HEK293 (cell line): ENCODE measurements at regions not wholly inside any gene's neighbourhood (a gene's known extent, or its start where the extent isn't known, plus 50 kb on each side); places are given as distances from the start of the nearest gene placed in this dataset.

Experiments
- CTCF ChIA-PET: fragments of 350-600 bp; formaldehyde crosslinking; extraction: SDS; loops from one replicate; lab custom pipeline; 2021; ENCODE audit warnings: antibody characterized with exemption; lab: Yijun Ruan, JAX
- POLR2A ChIA-PET: fragments of 300-600 bp; formaldehyde crosslinking; extraction: SDS; loops from one replicate; lab custom pipeline; 2020; ENCODE audit warnings: antibody characterized with exemption, inconsistent platforms; lab: Yijun Ruan, JAX
- H3K27ac ChIP-seq: fragments of 200-500 bp; sonication (Bioruptor generic); 2 replicates; pipeline ENCODE4 v1.5.1; 2014; ENCODE audit warnings: low read depth, low read length, control low read depth, inconsistent platforms; ENCODE audit errors: extremely low read depth
- H3K36me3 ChIP-seq, 2 experiments: fragments of 200-500 bp in 1 of 2; sonication (Bioruptor generic) in 1 of 2; 1 replicate in 1 of 2; 2 replicates in 1 of 2; pipeline ENCODE4 v1.5.1; 2014 to 2017; ENCODE audit warnings: inconsistent platforms in 2 of 2, low read length in 2 of 2; ENCODE audit not compliant: control insufficient read depth in 2 of 2, insufficient read depth in 1 of 2
- H3K4me1 ChIP-seq: fragments of 200-500 bp; sonication (Bioruptor generic); 2 replicates; pipeline ENCODE4 v1.5.1; 2014; ENCODE audit warnings: mild to moderate bottlenecking, low read length, inconsistent platforms; ENCODE audit not compliant: control insufficient read depth, insufficient read depth
- H3K4me3 ChIP-seq: 2 replicates; pipeline ENCODE4 v1.5.1; 2011; ENCODE audit warnings: low read depth, mild to moderate bottlenecking, control low read depth, low read length, moderate library complexity
- H3K9me3 ChIP-seq: fragments of 200-500 bp; sonication (Bioruptor generic); 2 replicates; pipeline ENCODE4 v1.5.1; 2014; ENCODE audit warnings: low read depth, low read length, inconsistent platforms; ENCODE audit not compliant: control insufficient read depth, insufficient read depth
- BCL11A ChIP-seq: fragments of 450-650 bp; formaldehyde crosslinking; IDR thresholded peaks from 2 replicates; pipeline ENCODE4 v1.5.1; 2016; ENCODE audit warnings: low read depth, missing biosample characterization, missing genetic modification characterization
- HOXA7 ChIP-seq: sonication (generic); formaldehyde crosslinking; IDR thresholded peaks from 2 replicates; pipeline ENCODE4 v1.8.1; 2022; ENCODE audit warnings: missing genetic modification reagents, borderline replicate concordance
- KLF1 ChIP-seq: fragments of 450-650 bp; formaldehyde crosslinking; IDR thresholded peaks from 2 replicates; pipeline ENCODE4 v1.5.1; 2016; ENCODE audit warnings: missing biosample characterization, missing genetic modification characterization
- YY1 ChIP-seq: fragments of 450-650 bp; formaldehyde crosslinking; IDR thresholded peaks from 2 replicates; pipeline ENCODE4 v1.5.1; 2018; ENCODE audit warnings: missing biosample characterization, missing genetic modification characterization
- ZNF184 ChIP-seq: fragments of 450-650 bp; IDR thresholded peaks from 2 replicates; pipeline ENCODE4 v1.5.1; 2018; ENCODE audit warnings: missing biosample characterization, mild to moderate bottlenecking, missing genetic modification characterization
- ZNF274 ChIP-seq, 2 experiments: fragments of 200-500 bp in 1 of 2; fragments of 450-650 bp in 1 of 2; sonication (Bioruptor generic) in 1 of 2; formaldehyde crosslinking in 1 of 2; IDR thresholded peaks; 2 replicates each; pipeline versions ENCODE4 v1.5.1 to v1.6.1; 2014 to 2016; ENCODE audit warnings: borderline replicate concordance in 1 of 2, inconsistent platforms in 1 of 2, low read length in 1 of 2, missing biosample characterization in 1 of 2, missing genetic modification characterization in 1 of 2
- ZNF292 ChIP-seq: fragments of 450-650 bp; formaldehyde crosslinking; IDR thresholded peaks from 2 replicates; pipeline ENCODE4 v1.5.1; 2016; ENCODE audit warnings: low read depth, missing biosample characterization, missing genetic modification characterization, borderline replicate concordance
- ZNF48 ChIP-seq: fragments of 450-650 bp; formaldehyde crosslinking; IDR thresholded peaks from 2 replicates; pipeline ENCODE4 v1.5.1; 2016; ENCODE audit warnings: missing biosample characterization, missing genetic modification characterization
- TF ChIP-seq, protein P1 (sequence below): fragments of 450-650 bp; formaldehyde crosslinking; IDR thresholded peaks from 2 replicates; pipeline ENCODE4 v1.5.1; 2016; ENCODE audit warnings: missing biosample characterization, missing genetic modification characterization
- TF ChIP-seq, protein P2 (sequence below): fragments of 450-650 bp; IDR thresholded peaks from 2 replicates; pipeline ENCODE4 v1.5.1; 2018; ENCODE audit warnings: missing biosample characterization, missing genetic modification characterization
- TF ChIP-seq, protein P3 (sequence below): fragments of 450-650 bp; formaldehyde crosslinking; IDR thresholded peaks from 2 replicates; pipeline ENCODE4 v1.5.1; 2016; ENCODE audit warnings: missing biosample characterization, missing genetic modification characterization
- TF ChIP-seq, protein P4 (sequence below): fragments of 450-650 bp; formaldehyde crosslinking; IDR thresholded peaks from 2 replicates; pipeline ENCODE4 v1.5.1; 2016; ENCODE audit warnings: missing biosample characterization, missing genetic modification characterization, borderline replicate concordance

DNA sequence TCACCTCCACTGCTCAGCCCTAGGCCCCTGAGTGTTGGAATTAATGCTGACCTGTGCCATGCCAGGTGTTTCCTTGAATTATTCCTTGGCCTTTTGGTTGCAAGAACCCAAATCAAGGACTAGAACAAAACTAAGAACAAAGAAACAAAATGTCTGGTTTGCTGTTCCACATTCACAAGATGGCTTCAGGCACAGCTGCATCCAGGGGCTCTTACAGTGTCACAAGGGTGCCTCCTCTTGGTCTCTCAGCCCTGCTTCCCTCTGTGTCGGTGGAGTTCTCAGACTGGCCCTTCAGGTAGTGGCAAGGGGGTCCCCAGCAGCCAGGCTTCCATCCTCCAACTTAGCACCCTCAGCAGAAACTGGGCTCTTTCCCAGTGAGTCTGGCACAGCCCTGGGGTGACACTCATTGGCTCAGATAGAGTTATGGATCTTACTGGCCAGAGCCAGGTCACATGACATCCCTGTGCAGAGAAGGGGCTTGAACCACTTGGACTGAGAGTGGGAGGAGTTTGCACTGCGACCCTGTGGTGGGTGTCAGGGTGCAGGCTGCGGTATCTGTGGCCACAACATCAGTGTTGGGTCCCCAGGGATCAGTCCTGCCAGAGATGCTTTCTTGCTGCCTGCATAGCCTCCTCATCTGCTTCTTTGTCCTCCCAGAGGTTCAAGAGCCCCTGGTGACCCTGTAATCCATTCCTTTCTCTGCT, 427.7 kb upstream of the SULF2 start:
- TF ChIP-seq, protein P1, sequence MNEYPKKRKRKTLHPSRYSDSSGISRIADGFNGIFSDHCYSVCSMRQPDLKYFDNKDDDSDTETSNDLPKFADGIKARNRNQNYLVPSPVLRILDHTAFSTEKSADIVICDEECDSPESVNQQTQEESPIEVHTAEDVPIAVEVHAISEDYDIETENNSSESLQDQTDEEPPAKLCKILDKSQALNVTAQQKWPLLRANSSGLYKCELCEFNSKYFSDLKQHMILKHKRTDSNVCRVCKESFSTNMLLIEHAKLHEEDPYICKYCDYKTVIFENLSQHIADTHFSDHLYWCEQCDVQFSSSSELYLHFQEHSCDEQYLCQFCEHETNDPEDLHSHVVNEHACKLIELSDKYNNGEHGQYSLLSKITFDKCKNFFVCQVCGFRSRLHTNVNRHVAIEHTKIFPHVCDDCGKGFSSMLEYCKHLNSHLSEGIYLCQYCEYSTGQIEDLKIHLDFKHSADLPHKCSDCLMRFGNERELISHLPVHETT (tag by site-specific recombination): no peak
- no peak for TF ChIP-seq HOXA7
- H3K36me3 ChIP-seq: no peaks in the 10 kb centered on the region
- CTCF ChIA-PET: interaction anchor here (1.0 kb wide), 1 partner anchor 42 kb away, joined by 5 read pairs; no protein-coding TSS in a partner anchor
- H3K4me1 ChIP-seq: no peaks in the 10 kb centered on the region
- H3K4me3 ChIP-seq: no peak overlapping the region
- H3K27ac ChIP-seq: no peak overlapping the region
- H3K9me3 ChIP-seq: no peaks in the 10 kb centered on the region
- POLR2A ChIA-PET: no interaction called here

DNA sequence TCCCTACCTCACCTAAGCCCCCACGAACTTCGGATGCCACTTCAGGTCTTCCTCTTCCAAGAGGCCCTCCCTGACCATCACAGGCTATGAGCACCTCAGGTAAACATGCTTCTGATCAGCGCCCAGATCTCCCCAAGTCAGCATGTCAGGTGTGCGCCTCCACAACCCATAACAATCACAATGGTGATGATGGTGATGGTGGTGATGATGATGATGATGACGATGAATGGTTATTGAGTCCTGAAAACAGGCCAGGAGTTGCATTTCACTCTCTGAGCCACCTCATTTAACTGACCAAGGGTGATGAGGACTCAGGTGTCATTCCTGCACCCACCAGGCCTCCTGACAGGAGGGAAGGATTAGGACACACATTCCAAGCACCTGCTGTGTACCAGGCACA, 426.6 kb upstream of the SULF2 start:
- CTCF ChIA-PET: no interaction called here
- no peak overlapping the region for H3K4me3 ChIP-seq
- POLR2A ChIA-PET: no interaction called here
- TF ChIP-seq ZNF48: no peak
- TF ChIP-seq, protein P2, sequence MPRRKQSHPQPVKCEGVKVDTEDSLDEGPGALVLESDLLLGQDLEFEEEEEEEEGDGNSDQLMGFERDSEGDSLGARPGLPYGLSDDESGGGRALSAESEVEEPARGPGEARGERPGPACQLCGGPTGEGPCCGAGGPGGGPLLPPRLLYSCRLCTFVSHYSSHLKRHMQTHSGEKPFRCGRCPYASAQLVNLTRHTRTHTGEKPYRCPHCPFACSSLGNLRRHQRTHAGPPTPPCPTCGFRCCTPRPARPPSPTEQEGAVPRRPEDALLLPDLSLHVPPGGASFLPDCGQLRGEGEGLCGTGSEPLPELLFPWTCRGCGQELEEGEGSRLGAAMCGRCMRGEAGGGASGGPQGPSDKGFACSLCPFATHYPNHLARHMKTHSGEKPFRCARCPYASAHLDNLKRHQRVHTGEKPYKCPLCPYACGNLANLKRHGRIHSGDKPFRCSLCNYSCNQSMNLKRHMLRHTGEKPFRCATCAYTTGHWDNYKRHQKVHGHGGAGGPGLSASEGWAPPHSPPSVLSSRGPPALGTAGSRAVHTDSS: peak; percentile 84
- TF ChIP-seq, all 188 proteins: peak for 1
- Histone ChIP-seq H3K36me3 (no peaks in the 10 kb centered on the region), H3K27ac (no peak overlapping the region), H3K4me1 (no peaks in the 10 kb centered on the region), H3K9me3 (no peaks in the 10 kb centered on the region)

DNA sequence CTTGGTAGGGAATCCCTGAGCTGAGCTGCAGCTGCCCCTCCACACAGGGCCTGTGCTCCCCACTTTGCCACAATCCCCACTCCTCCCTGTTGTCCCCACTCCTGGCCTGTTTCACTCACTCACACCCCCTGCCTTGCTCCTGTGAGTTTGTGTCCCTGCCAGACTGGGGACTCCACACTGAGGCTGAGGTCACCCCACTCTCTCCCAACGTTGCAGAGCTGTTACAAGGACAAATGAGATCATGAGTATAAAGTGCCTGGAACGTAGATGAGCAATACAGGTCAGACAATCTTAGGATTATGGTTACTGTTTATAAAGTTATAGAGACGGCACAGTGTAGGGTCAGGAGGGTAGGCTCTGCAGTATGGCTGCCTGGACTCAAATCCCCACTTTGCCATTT, 426.0 kb upstream of the SULF2 start:
- POLR2A ChIA-PET: no interaction called here
- no peaks in the 10 kb centered on the region for H3K9me3 ChIP-seq
- H3K36me3 ChIP-seq: no peaks in the 10 kb centered on the region
- no peak overlapping the region for H3K4me3 ChIP-seq
- CTCF ChIA-PET: no interaction called here
- TF ChIP-seq, protein P3, sequence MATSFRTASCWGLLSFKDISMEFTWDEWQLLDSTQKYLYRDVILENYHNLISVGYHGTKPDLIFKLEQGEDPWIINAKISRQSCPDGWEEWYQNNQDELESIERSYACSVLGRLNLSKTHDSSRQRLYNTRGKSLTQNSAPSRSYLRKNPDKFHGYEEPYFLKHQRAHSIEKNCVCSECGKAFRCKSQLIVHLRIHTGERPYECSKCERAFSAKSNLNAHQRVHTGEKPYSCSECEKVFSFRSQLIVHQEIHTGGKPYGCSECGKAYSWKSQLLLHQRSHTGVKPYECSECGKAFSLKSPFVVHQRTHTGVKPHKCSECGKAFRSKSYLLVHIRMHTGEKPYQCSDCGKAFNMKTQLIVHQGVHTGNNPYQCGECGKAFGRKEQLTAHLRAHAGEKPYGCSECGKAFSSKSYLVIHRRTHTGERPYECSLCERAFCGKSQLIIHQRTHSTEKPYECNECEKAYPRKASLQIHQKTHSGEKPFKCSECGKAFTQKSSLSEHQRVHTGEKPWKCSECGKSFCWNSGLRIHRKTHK (tag by site-specific recombination): 0 out of 2 replicates have a peak, but pooled peaks have one; percentile 22
- no peak for TF ChIP-seq YY1
- TF ChIP-seq, all 188 proteins: peak for 1
- Histone ChIP-seq H3K4me1 (no peaks in the 10 kb centered on the region), H3K27ac (no peak overlapping the region)

DNA sequence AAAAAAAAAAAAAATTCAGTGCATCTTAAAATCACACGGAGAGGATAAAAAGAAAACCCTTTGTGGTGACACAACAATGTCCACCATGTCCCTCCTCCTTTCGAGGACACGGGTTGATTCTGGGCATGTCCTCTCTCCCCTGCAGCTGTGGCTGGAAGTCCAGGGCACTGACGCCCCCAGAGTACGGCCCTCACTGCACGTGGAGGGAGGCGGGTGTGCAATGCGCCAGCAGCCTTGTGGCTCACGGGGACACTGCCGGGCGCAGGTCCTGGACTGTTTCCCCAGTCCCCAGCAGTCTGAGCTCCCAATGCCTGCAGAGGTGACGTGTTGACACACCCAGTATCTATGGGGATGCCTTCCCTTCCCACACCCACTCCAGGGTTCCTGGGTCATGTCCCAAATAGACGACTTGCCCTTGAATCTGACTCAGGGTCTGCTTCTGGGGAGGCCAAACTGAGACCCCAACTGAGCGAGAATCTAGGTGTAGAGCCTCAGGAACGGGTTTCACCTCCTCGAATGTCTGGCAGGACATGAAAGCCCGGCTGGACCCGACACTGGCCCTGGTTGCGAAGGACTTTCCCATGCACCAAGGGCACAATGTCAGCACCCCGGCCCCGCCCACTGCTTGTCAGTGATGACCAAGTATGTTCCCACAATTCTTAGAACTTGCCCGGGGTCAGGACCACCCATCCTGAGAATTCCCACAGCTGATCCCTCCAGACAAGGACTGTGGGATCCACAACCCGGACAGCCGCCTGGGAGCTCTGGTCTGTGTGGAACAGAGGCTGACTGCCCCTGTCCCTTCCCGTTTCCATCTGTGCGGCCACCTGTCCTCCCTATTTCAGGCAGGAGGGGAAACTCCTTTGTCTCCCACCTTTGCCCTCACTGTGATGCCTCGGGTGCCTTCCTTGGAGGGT, 425.1 kb upstream of the SULF2 start:
- CTCF ChIA-PET: no interaction called here
- Histone ChIP-seq H3K9me3 (no peaks in the 10 kb centered on the region), H3K27ac (no peak overlapping the region)
- POLR2A ChIA-PET: no interaction called here
- TF ChIP-seq ZNF184 (tag by site-specific recombination): no peak
- TF ChIP-seq ZNF274 (IDR thresholded peaks at IDR 0.05; ENCODE audit: low read length): no peak
- TF ChIP-seq ZNF274 (tag by site-specific recombination; IDR thresholded peaks at IDR 0.05; ENCODE audit: borderline replicate concordance): no peak
- TF ChIP-seq, protein P4, sequence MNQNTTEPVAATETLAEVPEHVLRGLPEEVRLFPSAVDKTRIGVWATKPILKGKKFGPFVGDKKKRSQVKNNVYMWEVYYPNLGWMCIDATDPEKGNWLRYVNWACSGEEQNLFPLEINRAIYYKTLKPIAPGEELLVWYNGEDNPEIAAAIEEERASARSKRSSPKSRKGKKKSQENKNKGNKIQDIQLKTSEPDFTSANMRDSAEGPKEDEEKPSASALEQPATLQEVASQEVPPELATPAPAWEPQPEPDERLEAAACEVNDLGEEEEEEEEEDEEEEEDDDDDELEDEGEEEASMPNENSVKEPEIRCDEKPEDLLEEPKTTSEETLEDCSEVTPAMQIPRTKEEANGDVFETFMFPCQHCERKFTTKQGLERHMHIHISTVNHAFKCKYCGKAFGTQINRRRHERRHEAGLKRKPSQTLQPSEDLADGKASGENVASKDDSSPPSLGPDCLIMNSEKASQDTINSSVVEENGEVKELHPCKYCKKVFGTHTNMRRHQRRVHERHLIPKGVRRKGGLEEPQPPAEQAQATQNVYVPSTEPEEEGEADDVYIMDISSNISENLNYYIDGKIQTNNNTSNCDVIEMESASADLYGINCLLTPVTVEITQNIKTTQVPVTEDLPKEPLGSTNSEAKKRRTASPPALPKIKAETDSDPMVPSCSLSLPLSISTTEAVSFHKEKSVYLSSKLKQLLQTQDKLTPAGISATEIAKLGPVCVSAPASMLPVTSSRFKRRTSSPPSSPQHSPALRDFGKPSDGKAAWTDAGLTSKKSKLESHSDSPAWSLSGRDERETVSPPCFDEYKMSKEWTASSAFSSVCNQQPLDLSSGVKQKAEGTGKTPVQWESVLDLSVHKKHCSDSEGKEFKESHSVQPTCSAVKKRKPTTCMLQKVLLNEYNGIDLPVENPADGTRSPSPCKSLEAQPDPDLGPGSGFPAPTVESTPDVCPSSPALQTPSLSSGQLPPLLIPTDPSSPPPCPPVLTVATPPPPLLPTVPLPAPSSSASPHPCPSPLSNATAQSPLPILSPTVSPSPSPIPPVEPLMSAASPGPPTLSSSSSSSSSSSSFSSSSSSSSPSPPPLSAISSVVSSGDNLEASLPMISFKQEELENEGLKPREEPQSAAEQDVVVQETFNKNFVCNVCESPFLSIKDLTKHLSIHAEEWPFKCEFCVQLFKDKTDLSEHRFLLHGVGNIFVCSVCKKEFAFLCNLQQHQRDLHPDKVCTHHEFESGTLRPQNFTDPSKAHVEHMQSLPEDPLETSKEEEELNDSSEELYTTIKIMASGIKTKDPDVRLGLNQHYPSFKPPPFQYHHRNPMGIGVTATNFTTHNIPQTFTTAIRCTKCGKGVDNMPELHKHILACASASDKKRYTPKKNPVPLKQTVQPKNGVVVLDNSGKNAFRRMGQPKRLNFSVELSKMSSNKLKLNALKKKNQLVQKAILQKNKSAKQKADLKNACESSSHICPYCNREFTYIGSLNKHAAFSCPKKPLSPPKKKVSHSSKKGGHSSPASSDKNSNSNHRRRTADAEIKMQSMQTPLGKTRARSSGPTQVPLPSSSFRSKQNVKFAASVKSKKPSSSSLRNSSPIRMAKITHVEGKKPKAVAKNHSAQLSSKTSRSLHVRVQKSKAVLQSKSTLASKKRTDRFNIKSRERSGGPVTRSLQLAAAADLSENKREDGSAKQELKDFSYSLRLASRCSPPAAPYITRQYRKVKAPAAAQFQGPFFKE (tag by site-specific recombination): no peak
- TF ChIP-seq ZNF292 (tag by site-specific recombination): no peak
- TF ChIP-seq KLF1 (tag by site-specific recombination): no peak
- no peak for TF ChIP-seq BCL11A (tag by site-specific recombination)
- TF ChIP-seq, all 188 proteins: peak for 0
- no peaks in the 10 kb centered on the region for H3K36me3 ChIP-seq
- no peak overlapping the region for H3K4me3 ChIP-seq
- no peaks in the 10 kb centered on the region for H3K4me1 ChIP-seq
